Right ventricle myocardium superior (tissue), 1 donor: ENCODE measurements at regions not wholly inside any gene's neighbourhood (a gene's known extent, or its start where the extent isn't known, plus 50 kb on each side); places are given as distances from the start of the nearest gene placed in this dataset.
A peak's percentile ranks its signal among the peaks of the same experiment; 100 is the strongest.
"Not testable (repeated sequence)": the region's sequence is repeated elsewhere in the genome, so short reads cannot be mapped to it uniquely, and the experiment has no call there.

Experiments
- ATAC-seq: fragments of 200-7000 bp; cut with Tn5 transposase; one replicate; pipeline ENCODE4 v1.9.1; 2020; ENCODE audit warnings: mild to moderate bottlenecking; ENCODE audit not compliant: poor library complexity
- DNase-seq: peaks from one replicate; pipeline ENCODE4 v3.0.0-alpha.2; 2020
- intact Hi-C: fragments of 100-400 bp; cut with DNase I; formaldehyde crosslinking; loops from one replicate; pipeline ENCODE4 v1.11.2; 2022
- donor health status: DM: no; HTN: yes; CAD: no; lungs with severe emphysema.

DNA sequence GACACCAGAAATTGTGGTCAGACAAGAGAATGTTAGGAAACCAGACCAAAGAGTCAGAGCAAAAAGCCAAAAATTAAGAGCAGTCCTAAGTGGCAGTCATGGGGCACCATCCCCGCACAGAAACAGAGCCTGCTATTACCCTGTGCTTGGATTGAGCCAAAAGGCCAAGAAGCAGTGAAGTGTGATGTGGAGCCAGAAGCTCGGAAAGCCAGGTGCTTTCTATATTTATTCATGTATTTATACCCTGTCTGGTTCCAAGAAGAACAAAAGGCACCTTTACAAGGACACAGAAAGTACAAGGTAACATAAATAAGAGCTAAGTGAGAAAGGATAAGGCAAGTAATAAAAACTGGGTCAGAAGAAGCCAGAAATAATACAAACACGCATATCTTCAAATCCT is 336.2 kb upstream of the CNR1 start:
- DNase-seq: no peak
- no peak for ATAC-seq
- intact Hi-C loops: no loop called here

DNA sequence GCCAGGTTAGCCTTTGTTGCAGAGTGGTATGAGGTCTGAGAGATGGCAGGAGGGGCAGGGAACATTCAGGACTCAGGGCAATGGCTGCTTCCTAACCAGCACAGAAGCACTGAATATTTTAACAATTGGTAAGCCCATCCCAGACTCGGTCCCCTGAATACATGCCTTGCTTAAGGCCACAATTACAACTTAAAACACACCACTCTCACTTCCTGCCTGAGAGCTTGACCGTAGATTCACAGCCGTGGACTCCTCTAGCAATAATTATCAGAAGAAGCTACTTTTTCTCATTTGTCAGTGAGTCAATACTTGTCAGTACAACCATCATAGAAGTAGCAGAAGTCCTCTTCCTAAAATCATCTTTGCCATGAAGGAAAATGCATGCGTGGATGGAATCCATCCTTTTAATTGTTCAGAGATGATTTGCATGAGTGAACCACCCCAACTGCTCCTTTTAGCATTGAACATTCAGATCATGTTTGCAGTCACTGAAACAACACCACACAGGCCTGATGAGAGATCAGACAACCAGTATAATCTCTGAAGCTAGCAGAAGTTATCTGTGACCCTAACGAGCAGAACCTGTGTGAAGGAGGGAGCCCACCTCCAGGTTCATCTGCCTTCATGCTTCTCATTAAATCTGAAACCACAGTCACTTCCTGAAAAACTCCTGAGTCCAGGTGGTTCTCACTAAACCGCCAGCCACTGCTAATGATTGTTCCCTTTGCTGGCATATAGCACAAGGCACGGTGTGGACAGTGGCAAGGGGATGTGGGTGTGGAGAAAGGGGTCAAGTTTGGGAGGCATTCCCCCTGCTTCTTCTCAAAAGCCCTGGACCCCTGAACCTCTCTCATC is 333.9 kb upstream of the CNR1 start:
- ATAC-seq (no peak), DNase-seq (no peak)
- intact Hi-C loops: loop anchor here (10.0 kb wide), 1 partner anchor 565 kb away; no protein-coding TSS in a partner anchor

DNA sequence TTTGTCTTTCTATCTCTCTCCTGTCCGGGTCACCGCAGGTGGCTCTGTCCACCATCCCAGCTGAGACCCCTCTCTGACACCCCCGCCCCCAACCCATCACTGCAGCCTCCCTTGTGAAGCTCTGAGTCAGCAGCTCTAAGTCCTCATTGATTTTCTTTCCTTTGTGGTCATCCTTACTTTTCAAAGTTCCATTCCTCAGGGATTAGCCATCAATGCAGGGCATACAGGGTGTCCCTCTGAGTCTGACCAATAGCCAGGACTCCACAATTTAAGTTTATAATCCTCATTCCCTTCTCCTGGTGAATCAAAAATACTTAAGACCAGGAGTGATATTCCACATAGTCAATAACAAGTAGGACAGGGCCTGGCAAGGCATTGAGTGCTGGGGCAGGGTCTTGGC is 333.3 kb upstream of the CNR1 start:
- ATAC-seq: no peak
- intact Hi-C loops: loop anchor here (10.0 kb wide), 1 partner anchor 565 kb away; no protein-coding TSS in a partner anchor
- DNase-seq: no peak

DNA sequence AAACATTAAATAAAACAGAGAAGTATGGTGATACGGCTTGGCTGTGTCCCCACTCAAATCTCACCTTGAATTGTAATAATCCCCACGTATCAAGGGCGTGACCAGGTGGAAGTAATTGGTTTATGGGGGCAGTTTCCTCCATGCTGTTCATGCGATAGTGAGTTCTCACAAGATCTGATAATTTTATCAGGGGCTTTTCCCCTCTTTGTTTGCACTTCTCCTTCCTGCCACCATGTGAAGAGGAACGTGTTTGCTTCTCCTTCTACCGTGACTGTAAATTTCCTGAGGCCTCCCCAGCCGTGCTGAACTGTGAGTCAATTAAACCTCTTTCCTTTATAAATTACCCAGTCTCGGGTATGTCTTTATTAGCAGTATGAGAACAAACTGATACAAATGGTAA is 331.3 kb upstream of the CNR1 start:
- not testable (repeated sequence) for ATAC-seq, DNase-seq
- intact Hi-C loops: loop anchor here (10.0 kb wide), 1 partner anchor 563 kb away; no protein-coding TSS in a partner anchor

DNA sequence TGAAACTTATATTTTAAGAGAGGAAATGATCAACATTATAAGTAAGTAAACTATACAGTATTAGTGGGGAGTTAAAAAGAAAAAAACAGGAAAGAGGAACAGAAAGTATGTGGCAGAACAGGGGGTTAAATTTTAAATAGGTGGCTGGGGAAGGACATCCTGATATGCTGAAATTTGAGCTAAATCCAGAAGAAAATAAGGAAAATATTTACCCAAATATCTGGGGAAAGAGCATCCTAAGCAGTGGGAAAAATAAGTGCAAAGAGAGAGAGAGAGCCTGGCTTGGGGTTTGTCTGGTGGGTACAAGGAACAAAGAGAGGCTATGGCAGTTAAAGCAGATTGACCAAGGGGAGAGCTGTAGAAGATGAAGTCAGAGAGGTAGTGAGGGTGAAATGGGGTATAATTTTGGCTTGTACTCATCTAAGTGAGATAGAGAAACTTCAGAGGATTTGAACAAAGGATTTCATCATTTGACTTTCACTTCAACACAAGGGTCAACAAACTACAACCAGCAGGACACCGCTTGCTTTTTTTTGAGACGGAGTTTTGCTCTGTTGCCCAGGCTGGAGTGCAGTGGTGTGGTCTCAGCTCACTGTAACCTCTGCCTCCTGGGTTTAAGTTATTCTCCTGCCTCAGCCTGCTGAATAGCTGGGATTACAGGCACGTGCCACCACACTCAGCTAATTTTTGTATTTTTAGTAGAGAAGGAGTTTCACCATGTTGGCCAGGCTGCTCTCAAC is 328.4 kb upstream of the CNR1 start:
- no peak for DNase-seq
- intact Hi-C loops: loop anchor here (10.0 kb wide), 1 partner anchor 560 kb away; no protein-coding TSS in a partner anchor
- ATAC-seq: no peak

DNA sequence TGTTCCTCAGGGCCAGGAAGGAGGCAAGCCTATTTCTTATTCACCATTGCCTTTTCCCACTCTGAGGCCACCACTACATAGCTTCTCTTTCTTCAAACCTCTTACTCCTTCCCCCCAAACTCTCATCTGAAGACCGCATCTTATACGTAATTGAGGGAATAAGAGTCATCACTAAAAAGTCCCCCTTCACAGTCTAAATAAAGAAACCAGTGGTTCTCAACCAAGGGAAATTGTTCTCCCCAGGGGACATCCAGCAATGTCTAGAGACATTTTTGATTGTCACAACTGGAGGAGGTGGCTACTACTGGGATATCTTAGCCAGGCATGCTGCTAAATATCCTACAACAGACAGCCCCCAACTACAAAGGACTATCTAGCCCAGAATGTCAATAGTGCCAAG is 327.6 kb upstream of the CNR1 start:
- intact Hi-C loops: loop anchor here (10.0 kb wide), 1 partner anchor 559 kb away; no protein-coding TSS in a partner anchor
- DNase-seq: no peak
- ATAC-seq: no peak

DNA sequence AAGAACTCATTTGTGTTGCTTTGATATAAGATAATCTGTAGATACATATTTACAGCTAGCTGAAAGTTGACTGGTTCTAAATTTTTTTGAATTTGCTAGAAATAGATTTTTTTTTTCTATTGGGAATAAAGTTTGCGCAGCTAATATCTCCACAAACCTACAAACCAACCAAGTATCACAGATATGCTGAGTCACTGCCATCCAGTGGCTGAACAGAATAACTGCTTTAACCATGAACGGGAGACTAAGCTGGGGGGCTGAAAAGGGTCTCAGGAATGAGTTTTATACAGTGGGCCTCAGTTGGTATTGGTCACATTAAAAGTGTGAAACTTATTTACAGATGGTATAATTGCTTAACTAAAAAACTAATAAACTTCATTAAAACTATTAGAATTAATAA is 326.7 kb upstream of the CNR1 start:
- peak; percentile 65 for ATAC-seq
- intact Hi-C loops: loop anchor here (10.0 kb wide), 1 partner anchor 558 kb away; no protein-coding TSS in a partner anchor
- no peak for DNase-seq

DNA sequence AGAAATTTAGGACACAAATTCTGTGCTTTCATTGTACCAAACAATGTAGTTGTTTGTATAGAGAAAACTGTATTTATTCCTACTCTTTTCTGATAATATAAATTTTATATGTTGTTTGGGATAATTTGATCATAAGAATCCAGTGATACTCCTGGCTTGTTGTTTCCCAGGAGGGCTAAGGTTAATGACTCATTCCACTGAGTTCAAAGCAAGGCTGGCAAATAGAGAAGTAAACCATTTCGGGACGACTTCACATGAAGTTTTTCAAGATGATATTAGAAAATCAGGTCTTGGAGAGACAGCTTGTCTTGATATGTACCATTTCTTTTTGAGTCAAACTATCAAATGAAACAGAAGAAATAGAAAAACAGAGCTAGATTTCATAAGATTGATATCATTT is 326.1 kb upstream of the CNR1 start:
- no peak for DNase-seq
- ATAC-seq: no peak
- intact Hi-C loops: loop anchor here (10.0 kb wide), 1 partner anchor 557 kb away; no protein-coding TSS in a partner anchor

DNA sequence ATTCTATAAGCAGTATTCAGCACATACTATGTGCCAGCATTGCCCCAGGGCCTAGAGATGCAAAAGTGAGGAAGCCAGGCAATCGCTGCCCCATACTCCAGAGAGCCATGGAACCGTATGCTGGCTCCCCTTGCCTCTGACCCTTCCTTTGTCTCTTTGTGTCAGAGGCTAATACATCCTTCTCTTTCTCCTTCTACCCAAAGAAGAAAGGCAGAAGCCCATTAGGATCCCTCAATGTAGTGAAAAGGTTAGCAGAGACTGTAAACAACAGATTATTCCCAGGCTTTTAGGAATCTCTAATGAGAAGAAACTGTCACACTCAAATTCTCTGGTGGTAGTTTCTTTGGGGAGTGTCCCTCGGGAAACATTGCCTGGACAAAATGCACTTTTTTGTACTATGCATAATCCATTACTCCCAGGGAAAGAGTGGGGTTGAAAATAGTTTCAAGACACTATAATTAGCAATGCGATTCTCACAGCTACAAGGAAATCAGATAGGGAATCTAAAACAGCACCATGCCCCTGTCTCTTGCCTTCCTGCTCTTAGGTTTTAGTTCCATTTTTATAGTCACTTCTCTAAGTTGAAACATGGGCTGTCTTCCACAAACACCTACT is 325.2 kb upstream of the CNR1 start:
- no peak for ATAC-seq
- intact Hi-C loops: loop anchor here (10.0 kb wide), 1 partner anchor 557 kb away; no protein-coding TSS in a partner anchor
- DNase-seq: no peak

DNA sequence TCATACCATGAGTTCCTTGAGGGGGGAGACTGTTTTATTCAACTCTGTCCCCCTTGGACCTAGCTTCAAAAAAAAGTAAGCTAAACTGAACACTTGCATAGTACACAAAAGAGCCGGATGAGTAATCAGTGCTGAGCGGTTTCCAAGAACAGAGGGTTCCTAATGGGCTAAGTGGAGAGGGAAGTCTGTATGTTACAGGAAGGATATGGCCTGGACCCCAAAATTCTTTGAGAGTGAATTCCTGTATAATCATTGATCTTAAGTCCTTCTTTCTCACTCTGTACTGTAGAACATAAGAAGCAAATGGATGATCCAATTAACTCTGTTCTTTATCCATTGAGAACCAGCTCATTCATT is 324.7 kb upstream of the CNR1 start:
- intact Hi-C loops: loop anchor here (10.0 kb wide), 1 partner anchor 556 kb away; no protein-coding TSS in a partner anchor
- no peak for DNase-seq
- no peak for ATAC-seq

DNA sequence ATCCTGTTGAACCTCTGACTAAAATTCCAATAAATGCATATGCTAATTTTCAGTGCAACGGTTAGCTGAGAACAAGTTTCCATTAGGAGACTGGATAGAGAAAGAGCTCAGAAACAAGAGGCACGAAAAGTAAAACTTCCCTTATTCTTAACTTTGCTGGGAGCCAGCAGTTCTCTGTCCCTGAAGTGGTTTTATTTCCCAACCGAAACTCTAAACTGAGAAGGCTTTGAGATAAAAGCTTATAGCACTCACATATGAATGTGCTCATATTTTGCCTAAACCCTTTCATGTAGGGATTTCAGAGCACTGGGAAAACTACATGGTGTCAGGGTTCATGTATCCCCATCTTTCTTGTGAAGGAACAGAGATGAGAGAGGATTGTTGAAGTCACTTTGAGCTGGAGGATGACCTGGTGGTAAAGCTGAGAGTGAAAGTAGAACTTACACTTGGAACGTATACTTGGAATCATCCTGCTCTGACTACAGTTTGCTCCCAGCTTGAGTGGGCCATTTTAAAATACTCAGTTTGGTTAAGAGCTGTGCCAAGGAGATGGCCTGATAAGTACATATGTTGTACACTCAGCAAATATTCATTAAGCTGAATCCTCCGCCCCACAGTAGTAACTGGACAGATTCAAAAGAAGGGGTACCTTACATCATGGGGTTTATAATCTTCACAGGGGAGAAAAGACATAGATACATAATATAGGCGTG is 324.2 kb upstream of the CNR1 start:
- intact Hi-C loops: loop anchor here (10.0 kb wide), 1 partner anchor 556 kb away; no protein-coding TSS in a partner anchor
- DNase-seq: no peak
- ATAC-seq: no peak

DNA sequence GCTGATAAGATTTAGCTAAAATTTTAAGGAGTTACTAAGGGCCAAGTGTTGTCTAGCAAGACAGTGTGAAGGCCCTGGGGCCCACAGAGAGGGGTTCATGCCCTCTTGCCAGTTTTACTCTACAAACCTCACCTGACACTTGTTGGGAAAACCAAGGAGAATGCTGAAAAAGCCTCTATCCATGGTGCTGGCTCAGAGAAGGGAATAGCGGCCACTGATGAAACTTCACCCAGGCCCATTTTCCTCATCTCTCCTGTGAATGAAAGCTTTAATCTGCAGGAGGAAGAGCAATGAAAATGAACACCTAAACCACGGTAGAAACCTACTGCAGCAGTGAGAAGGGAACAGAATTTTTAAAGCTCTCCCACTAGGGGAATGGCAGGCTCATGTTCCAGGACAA is 317.3 kb upstream of the CNR1 start:
- ATAC-seq (no peak), DNase-seq (no peak)
- intact Hi-C loops: no loop called here

DNA sequence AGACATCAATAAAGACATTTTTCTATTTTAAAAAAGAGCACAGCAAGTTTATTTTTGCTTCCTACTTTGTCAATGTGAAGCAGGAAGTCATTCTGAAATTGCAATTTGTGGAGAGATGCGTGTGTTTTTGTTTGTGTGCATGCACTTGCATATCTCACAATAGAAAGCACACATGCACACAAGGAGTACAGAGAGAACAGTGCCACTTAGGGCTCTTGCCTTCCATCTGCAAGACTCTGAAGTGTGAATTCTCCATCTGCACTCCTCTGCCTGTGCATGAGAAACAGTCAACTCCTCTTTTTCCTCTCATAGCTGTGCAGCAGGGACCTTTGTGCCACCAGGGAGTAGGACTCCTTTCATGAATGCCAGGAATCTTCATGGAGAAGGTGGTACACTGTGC is 316.3 kb upstream of the CNR1 start:
- ATAC-seq (no peak), DNase-seq (no peak)
- intact Hi-C loops: no loop called here

DNA sequence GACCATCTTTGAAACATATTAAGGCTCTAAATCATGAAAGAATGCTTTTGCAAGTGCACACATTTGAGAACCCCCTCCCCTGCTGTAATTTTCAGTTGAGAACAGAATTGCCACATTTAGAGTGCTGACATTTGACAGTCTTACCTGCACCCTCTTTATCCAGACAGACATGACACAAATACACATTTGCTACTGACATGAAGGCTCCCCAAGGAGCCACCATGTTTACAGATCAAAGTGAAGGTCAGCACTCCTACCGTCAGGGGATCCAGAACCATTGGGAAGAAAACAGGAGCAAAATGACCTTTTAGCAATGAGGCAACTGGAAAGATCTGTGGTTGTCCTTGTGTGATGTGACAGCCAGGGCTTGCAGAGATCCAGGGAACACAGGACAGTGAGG is 315.4 kb upstream of the CNR1 start:
- ATAC-seq (no peak), DNase-seq (no peak)
- intact Hi-C loops: no loop called here

DNA sequence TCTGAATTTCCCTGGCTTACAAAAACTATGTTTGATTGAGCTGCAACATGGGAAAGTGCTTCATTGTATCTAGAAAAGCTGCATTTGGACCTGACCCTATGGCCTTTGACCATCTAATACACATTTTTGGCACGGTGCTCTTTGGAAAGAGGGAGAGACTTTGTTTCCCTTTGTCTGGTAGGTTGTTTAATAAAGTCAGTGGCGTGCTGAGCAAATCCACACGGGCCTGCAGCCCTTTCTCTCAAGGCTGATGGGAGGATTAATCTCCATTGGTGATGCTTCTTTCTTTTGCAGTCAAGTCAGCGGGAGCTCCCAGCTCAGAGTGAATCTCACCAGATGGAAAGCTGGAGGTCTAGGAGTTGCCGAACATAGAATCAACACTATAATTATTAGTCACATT is 314.7 kb upstream of the CNR1 start:
- DNase-seq (no peak), ATAC-seq (no peak)
- intact Hi-C loops: no loop called here

DNA sequence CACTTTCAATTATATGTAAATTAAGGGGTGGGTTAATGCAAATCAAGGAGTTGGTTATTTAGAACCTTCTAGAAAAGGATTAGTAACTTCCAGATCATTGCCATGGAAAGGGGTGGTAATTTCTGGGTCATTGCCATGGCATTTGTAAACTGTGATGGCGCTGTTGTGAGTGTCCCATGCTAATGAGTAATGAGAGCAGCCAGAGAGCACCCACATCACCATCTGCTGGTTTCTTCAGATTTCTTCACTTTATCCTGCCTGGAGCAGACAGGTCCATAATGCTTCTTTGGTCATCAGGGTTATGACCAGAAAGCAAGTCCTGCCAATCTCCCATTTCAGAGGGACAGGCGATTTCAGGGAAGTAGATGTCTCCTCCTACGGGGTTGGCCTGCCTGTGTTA is 311.3 kb upstream of the CNR1 start:
- intact Hi-C loops: no loop called here
- ATAC-seq (no peak), DNase-seq (no peak)

DNA sequence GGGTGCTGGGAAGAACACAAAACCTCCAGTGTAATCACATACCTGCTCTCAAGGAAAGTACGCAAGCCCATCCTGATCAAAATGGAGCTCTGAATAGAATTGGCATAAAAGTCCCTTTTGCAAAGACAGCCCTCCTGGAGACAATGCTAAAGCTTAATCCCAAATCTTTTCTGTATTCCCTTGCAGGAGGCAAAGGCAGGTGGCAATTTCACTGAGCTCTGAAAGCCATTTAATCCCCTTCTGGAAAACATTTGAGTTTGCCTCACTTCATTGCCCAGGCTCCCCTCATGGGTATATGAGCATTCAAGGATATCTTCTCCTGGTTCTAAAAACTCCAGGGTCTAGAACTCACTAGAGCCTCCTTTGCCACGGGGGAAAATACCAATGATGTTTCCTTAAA is 310.2 kb upstream of the CNR1 start:
- ATAC-seq (no peak), DNase-seq (no peak)
- intact Hi-C loops: no loop called here

DNA sequence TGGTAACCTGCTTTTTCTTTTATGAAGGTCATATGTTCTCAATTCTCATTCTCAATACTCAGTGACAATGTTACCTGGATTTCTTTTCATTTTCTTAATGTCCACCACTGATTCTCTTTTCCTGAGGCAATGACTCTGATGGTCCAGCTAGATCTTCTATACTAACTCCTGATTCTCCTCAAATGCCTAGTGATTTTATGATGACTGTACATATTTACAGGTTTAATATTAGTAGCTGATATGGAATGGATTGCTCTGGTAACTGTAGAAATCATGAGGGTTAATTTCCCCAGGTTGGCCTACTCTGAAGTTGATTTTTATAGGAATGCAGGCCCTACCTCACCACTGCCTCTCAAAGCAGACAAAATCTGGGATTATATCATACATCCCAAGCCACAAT is 308.6 kb upstream of the CNR1 start:
- ATAC-seq: no peak

DNA sequence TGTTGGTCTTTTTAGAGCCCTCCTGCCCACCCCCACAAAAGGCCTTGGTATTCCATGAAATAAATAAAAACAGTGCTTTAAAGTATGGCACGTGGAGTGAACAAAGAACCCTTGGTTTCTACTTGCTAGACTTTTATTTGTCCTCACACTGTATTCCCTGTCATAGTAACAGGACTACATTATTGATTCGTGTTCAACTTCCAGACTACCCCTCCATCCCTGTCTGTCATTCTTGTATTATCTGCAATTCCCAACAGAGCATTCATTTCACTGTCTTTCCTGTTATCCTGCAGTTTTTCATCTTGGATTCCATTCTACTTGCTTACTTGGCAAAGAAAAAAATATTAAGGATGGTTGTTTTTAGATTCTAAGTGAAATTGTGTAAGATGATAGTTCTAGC is 307.4 kb upstream of the CNR1 start:
- intact Hi-C loops: no loop called here
- no peak for ATAC-seq
- no peak for DNase-seq

More for the DNA sequence above, 308.6 kb upstream of the CNR1 start:
- intact Hi-C loops: no loop called here
- DNase-seq: no peak
